Karpas-422 (cell line): ENCODE measurements at regions not wholly inside any gene's neighbourhood (a gene's known extent, or its start where the extent isn't known, plus 50 kb on each side); places are given as distances from the start of the nearest gene placed in this dataset.

Source experiments
- DNase-seq: peaks from one replicate; pipeline ENCODE4 v3.0.0-alpha.2; 2015
- H2AFZ ChIP-seq: fragments of 200-600 bp; sonication (generic); 2 replicates; pipeline ENCODE4 v1.6.1; 2014; ENCODE audit warnings: antibody characterized with exemption, low read length, mixed read lengths
- H3K27ac ChIP-seq: fragments of 200-600 bp; sonication (generic); 2 replicates; pipeline ENCODE4 v1.5.1; 2014; ENCODE audit warnings: mild to moderate bottlenecking, low read length, moderate library complexity
- H3K27me3 ChIP-seq: fragments of 200-600 bp; sonication (generic); 2 replicates; pipeline ENCODE4 v1.6.1; 2014; ENCODE audit warnings: low read length, mixed read lengths
- H3K36me3 ChIP-seq: fragments of 200-600 bp; sonication (generic); 2 replicates; pipeline ENCODE4 v1.6.1; 2014; ENCODE audit warnings: low read length, mixed read lengths; ENCODE audit not compliant: insufficient read depth
- H3K4me1 ChIP-seq: fragments of 200-600 bp; sonication (generic); 2 replicates; pipeline ENCODE4 v1.6.1; 2014; ENCODE audit warnings: mild to moderate bottlenecking, low read length, mixed read lengths
- H3K4me2 ChIP-seq: fragments of 200-600 bp; sonication (generic); 2 replicates; pipeline ENCODE4 v1.6.1; 2014; ENCODE audit warnings: low read length, low read depth, mild to moderate bottlenecking; ENCODE audit not compliant: poor library complexity, severe bottlenecking
- H3K4me3 ChIP-seq: fragments of 200-600 bp; sonication (generic); 2 replicates; pipeline ENCODE4 v1.5.1; 2014; ENCODE audit warnings: mild to moderate bottlenecking, antibody characterized with exemption, low read length, mixed read lengths
- H3K79me2 ChIP-seq: fragments of 200-600 bp; sonication (generic); 2 replicates; pipeline ENCODE4 v1.6.1; 2014; ENCODE audit warnings: mild to moderate bottlenecking, low read length, mixed read lengths
- H3K9ac ChIP-seq: fragments of 200-600 bp; sonication (generic); 2 replicates; pipeline ENCODE4 v1.6.0; 2014; ENCODE audit warnings: low read length
- H3K9me2 ChIP-seq: fragments of 200-600 bp; sonication (generic), shearing (Covaris generic); replicated peaks from 2 replicates; pipeline ENCODE4 v1.6.0; 2014; ENCODE audit warnings: mild to moderate bottlenecking, low read length, moderate library complexity; ENCODE audit not compliant: insufficient read depth
- H3K9me3 ChIP-seq: fragments of 300-700, 200-600 bp; sonication (generic); 2 replicates; pipeline ENCODE4 v1.6.1; 2014; ENCODE audit warnings: low read length, mixed read lengths
- H4K20me1 ChIP-seq: fragments of 200-600 bp; sonication (generic); 2 replicates; pipeline ENCODE4 v1.6.1; 2014; ENCODE audit warnings: mild to moderate bottlenecking, antibody characterized with exemption, low read length, low read depth; ENCODE audit not compliant: insufficient read depth

- no peaks in the 10 kb centered on the region for H3K9me3 ChIP-seq
- H3K9ac ChIP-seq = no peak overlapping the region
- DNase-seq = no peak
- H2AFZ ChIP-seq = no peak overlapping the region
- no peaks in the 10 kb centered on the region for H3K9me2 ChIP-seq
- no peak overlapping the region for H3K4me2 ChIP-seq
- H3K36me3 ChIP-seq = no peaks in the 10 kb centered on the region
- no peaks in the 10 kb centered on the region for H3K79me2 ChIP-seq
- H4K20me1 ChIP-seq = no peaks in the 10 kb centered on the region
- H3K4me3 ChIP-seq = no peak overlapping the region
- no peak overlapping the region for H3K27ac ChIP-seq
- H3K27me3 ChIP-seq = no peaks in the 10 kb centered on the region; the same call in 1 of the 2 replicates
- H3K4me1 ChIP-seq = no peaks in the 10 kb centered on the region
Measured at GRCh38 chr22:27142286-27142685, 484.9 kb downstream of the MIAT start.

GRCh38 chr22:27144321-27144720, 486.9 kb downstream of the MIAT start:
- Histone ChIP-seq H3K4me1 (no peaks in the 10 kb centered on the region), H3K4me2 (no peak overlapping the region), H3K27me3 (no peaks in the 10 kb centered on the region), H3K27ac (no peak overlapping the region), H3K4me3 (no peak overlapping the region), H4K20me1 (no peaks in the 10 kb centered on the region), H3K9me3 (no peaks in the 10 kb centered on the region), H3K9me2 (no peaks in the 10 kb centered on the region), H3K36me3 (no peaks in the 10 kb centered on the region), H3K79me2 (no peaks in the 10 kb centered on the region), H2AFZ (no peak overlapping the region), H3K9ac (no peak overlapping the region)
- DNase-seq = no peak

- Histone ChIP-seq H2AFZ (no peak overlapping the region), H3K36me3 (no peaks in the 10 kb centered on the region), H4K20me1 (no peaks in the 10 kb centered on the region), H3K4me2 (no peak overlapping the region), H3K9me3 (no peaks in the 10 kb centered on the region), H3K4me1 (no peaks in the 10 kb centered on the region), H3K79me2 (no peaks in the 10 kb centered on the region), H3K9ac (no peak overlapping the region), H3K9me2 (no peaks in the 10 kb centered on the region), H3K27me3 (no peaks in the 10 kb centered on the region), H3K27ac (no peak overlapping the region), H3K4me3 (no peak overlapping the region)
- no peak for DNase-seq
Measured at GRCh38 chr22:27146866-27147633, 489.7 kb downstream of the MIAT start.

- no peaks in the 10 kb centered on the region for H3K27me3 ChIP-seq
- H3K27ac ChIP-seq = no peak overlapping the region
- no peak for DNase-seq
- H3K4me2 ChIP-seq = no peak overlapping the region
- no peaks in the 10 kb centered on the region for H4K20me1 ChIP-seq
- no peak overlapping the region for H3K9ac ChIP-seq
- no peak overlapping the region for H3K4me3 ChIP-seq
- no peaks in the 10 kb centered on the region for H3K79me2 ChIP-seq
- H3K9me3 ChIP-seq = no peaks in the 10 kb centered on the region
- H3K36me3 ChIP-seq = no peaks in the 10 kb centered on the region
- H3K9me2 ChIP-seq = no peaks in the 10 kb centered on the region
- no peak overlapping the region for H2AFZ ChIP-seq
- no peaks in the 10 kb centered on the region for H3K4me1 ChIP-seq
Measured at GRCh38 chr22:27148055-27148454, 490.7 kb downstream of the MIAT start.

GRCh38 chr22:27148886-27149470, 491.6 kb downstream of the MIAT start:
- DNase-seq = no peak
- Histone ChIP-seq H3K9ac (no peak overlapping the region), H3K4me3 (no peak overlapping the region), H3K36me3 (no peaks in the 10 kb centered on the region), H3K27ac (no peak overlapping the region), H3K9me2 (no peaks in the 10 kb centered on the region), H4K20me1 (no peaks in the 10 kb centered on the region), H3K4me2 (no peak overlapping the region), H3K9me3 (no peaks in the 10 kb centered on the region), H3K4me1 (no peaks in the 10 kb centered on the region), H3K79me2 (no peaks in the 10 kb centered on the region), H2AFZ (no peak overlapping the region), H3K27me3 (no peaks in the 10 kb centered on the region)

GRCh38 chr22:27149921-27150543, 492.6 kb downstream of the MIAT start:
- Histone ChIP-seq H3K4me1 (no peaks in the 10 kb centered on the region), H3K9me3 (no peaks in the 10 kb centered on the region), H4K20me1 (no peaks in the 10 kb centered on the region), H3K9me2 (no peaks in the 10 kb centered on the region), H3K79me2 (no peaks in the 10 kb centered on the region), H3K9ac (no peak overlapping the region), H3K27ac (no peak overlapping the region), H3K36me3 (no peaks in the 10 kb centered on the region), H3K4me2 (no peak overlapping the region), H3K27me3 (no peaks in the 10 kb centered on the region), H3K4me3 (no peak overlapping the region), H2AFZ (no peak overlapping the region)
- DNase-seq = no peak

GRCh38 chr22:27150544-27150941, 493.2 kb downstream of the MIAT start:
- Histone ChIP-seq H3K27me3 (no peaks in the 10 kb centered on the region), H3K9ac (no peak overlapping the region), H3K79me2 (no peaks in the 10 kb centered on the region), H3K9me3 (no peaks in the 10 kb centered on the region), H3K4me2 (no peak overlapping the region), H3K4me3 (no peak overlapping the region), H2AFZ (no peak overlapping the region), H3K36me3 (no peaks in the 10 kb centered on the region), H4K20me1 (no peaks in the 10 kb centered on the region), H3K27ac (no peak overlapping the region), H3K4me1 (no peaks in the 10 kb centered on the region), H3K9me2 (no peaks in the 10 kb centered on the region)
- no peak for DNase-seq

- no peak overlapping the region for H3K9ac ChIP-seq
- H3K4me3 ChIP-seq = no peak overlapping the region
- H3K36me3 ChIP-seq = no peaks in the 10 kb centered on the region
- peak; percentile 69 for DNase-seq
- no peak overlapping the region for H3K27ac ChIP-seq
- H4K20me1 ChIP-seq = no peaks in the 10 kb centered on the region
- no peaks in the 10 kb centered on the region for H3K4me1 ChIP-seq
- H3K4me2 ChIP-seq = no peak overlapping the region
- no peak overlapping the region for H2AFZ ChIP-seq
- H3K9me2 ChIP-seq = no peaks in the 10 kb centered on the region
- no peaks in the 10 kb centered on the region for H3K79me2 ChIP-seq
- no peaks in the 10 kb centered on the region for H3K9me3 ChIP-seq
- H3K27me3 ChIP-seq = no peaks in the 10 kb centered on the region
Measured at GRCh38 chr22:27151407-27151806, 494.0 kb downstream of the MIAT start.
